Activated naive CD4-positive, alpha-beta T cell treated with anti-CD3 and anti-CD28 coated beads, Interleukin-2, amount 50 U/mL, for 24 hours (primary cell): ENCODE measurements at regions not wholly inside any gene's neighbourhood (a gene's known extent, or its start where the extent isn't known, plus 50 kb on each side); places are given as distances from the start of the nearest gene placed in this dataset.

Experiments
- H3K27ac Mint-ChIP-seq: one replicate; pipeline ENCODE4 v1.8.0; 2021; ENCODE audit warnings: mild to moderate bottlenecking, mixed read lengths
- H3K27me3 Mint-ChIP-seq: one replicate; pipeline ENCODE4 v1.8.0; 2021; ENCODE audit warnings: mixed read lengths
- H3K36me3 Mint-ChIP-seq: one replicate; pipeline ENCODE4 v1.8.0; 2021; ENCODE audit warnings: mixed read lengths
- H3K4me1 Mint-ChIP-seq: one replicate; pipeline ENCODE4 v1.8.0; 2021; ENCODE audit warnings: mixed read lengths
- H3K4me3 Mint-ChIP-seq: one replicate; pipeline ENCODE4 v1.8.0; 2021; ENCODE audit warnings: mild to moderate bottlenecking, mixed read lengths
- H3K9me3 Mint-ChIP-seq: one replicate; pipeline ENCODE4 v1.8.0; 2021; ENCODE audit warnings: mixed read lengths

DNA sequence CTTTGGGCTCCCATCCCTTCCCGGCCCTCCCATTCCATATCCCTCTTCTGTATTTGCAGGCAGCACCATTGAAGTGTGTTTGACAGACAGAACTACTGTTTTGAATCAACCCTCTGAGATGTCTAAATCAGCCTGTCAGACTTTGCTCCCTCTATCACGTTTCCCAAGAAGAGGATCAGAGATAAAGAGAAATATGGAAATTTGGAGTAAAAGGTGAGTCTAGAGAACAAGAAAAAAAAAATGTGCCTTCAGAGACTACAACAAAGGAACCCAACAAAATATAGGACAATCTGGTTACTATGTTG is 133.4 kb upstream of the NCK2 start:
- Mint-ChIP-seq H3K4me3 (no peak overlapping the region), H3K27me3 (no peaks in the 10 kb centered on the region), H3K9me3 (no peaks in the 10 kb centered on the region), H3K4me1 (no peaks in the 10 kb centered on the region), H3K36me3 (no peaks in the 10 kb centered on the region), H3K27ac (no peak overlapping the region)

DNA sequence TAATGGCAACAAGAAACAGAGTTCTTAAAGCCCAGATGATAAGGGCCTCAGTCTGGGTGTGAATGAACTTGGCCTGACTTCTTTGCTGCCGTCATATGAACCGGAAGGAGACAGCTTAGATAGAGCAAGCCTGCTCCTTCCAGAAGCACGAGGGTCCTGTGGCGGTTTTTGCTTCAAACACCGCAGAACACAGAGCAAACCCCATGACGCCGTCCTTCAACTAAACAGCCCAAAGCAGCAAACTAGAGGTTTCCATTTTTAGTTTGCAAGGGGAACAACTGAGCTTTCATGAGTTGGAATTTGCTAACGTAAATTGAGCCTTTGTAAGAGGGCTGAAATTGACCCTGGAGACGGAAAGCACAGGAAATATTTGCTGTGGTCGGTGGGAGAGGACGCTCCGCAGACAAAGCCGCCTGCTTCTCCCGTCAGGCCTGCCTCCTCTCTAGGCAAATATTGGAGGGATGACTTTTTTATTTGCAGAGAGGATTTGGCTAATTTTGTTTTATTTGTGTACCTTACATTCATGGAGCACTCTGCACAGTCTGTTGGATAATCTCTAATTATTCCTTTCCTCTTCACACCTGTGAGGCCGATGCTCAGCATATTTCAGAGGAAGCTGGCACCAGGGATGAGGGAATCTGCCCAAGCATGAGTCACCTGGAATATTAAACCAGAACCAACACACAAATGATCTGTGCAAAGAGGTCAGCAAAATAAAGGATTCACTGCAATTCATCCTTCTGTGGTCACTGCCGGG is 134.0 kb upstream of the NCK2 start:
- Mint-ChIP-seq H3K27ac (no peak overlapping the region), H3K9me3 (no peaks in the 10 kb centered on the region), H3K36me3 (no peaks in the 10 kb centered on the region), H3K4me1 (no peaks in the 10 kb centered on the region), H3K27me3 (no peaks in the 10 kb centered on the region), H3K4me3 (no peak overlapping the region)

DNA sequence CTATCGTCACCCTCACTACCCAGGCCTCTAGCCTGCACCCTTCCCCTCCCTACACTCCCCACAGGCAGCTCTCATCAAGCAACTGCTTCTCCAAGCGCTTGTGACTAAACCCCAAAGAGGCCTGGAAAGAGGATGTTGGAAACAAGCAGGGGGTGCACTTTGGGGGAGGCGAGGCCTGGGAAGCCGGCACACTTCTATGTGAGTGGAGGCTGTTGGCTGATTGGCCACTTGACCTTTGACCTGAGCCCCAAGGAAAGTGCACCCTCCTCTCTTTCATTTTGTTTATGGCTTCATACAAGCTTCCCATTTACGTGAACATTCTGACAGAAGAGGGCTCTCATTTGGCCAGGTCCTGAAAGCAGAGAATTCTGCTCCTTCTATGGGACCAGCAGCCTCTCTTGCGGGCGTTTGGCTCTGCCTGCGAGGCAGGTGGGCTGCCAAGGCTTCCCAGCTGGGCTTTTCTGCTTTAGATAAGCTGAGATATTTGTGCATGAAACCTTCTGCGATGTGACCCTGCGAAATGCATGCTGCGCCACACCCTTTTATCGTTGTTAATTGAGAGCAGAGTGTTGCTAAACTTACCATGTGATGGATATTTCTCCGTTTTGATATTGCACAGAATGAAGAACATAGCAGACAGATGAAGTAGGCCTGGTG is 134.8 kb upstream of the NCK2 start:
- Mint-ChIP-seq H3K27me3 (no peaks in the 10 kb centered on the region), H3K4me1 (no peaks in the 10 kb centered on the region), H3K36me3 (no peaks in the 10 kb centered on the region), H3K4me3 (no peak overlapping the region), H3K27ac (no peak overlapping the region), H3K9me3 (no peaks in the 10 kb centered on the region)

DNA sequence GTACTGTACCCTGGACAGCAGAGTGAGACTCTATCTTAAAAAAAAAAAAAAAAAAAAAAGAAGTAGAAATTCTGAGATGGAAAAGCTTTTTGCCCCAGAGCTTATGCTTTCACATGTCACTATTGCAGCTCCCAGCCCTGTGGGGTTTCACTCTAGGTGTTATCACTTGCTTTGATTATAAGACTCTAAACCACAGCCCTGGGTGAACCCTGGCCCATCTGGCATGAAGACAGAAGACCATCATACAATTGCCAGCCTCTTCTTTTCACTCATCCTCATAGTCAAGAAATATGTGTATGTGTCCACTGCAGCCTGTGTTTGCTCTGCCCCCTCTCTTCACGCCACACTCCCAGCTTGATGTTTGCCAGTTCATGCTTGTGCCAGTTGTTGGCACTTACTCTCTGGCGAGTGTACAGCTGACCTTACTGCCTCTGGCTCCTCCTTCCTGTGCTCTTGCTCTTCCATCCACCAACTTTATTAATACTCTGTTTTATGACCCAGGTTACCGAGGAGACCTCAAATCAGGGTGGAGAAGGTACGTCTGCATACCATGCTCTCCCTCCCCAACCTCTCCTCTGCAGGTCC is 136.7 kb upstream of the NCK2 start:
- Mint-ChIP-seq H3K36me3 (no peaks in the 10 kb centered on the region), H3K4me3 (no peak overlapping the region), H3K9me3 (no peaks in the 10 kb centered on the region), H3K27me3 (no peaks in the 10 kb centered on the region), H3K27ac (no peak overlapping the region), H3K4me1 (no peaks in the 10 kb centered on the region)

DNA sequence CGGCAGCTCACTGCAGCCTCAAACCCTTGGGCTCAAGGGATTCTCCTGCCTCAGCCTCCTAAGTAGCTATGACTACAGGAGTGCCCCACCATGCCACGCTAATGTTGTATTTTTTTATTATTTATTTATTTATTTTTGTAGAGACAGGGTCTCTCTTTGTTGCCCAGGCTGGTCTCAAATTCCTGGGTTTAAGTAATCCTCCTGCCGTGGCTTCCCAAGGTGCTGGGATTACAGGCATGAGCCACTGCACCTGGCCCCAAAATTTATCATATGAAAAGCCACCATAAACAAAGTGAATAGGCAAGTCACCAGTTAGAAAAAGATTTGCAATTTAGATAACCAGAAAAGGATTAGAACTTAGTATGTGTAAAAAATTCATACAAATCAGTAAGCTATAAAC is 138.6 kb upstream of the NCK2 start:
- H3K9me3 Mint-ChIP-seq, result no peaks in the 10 kb centered on the region
- H3K27me3 Mint-ChIP-seq, result no peaks in the 10 kb centered on the region
- H3K36me3 Mint-ChIP-seq, result no peaks in the 10 kb centered on the region
- no peaks in the 10 kb centered on the region for H3K4me1 Mint-ChIP-seq
- H3K4me3 Mint-ChIP-seq, result no peak overlapping the region
- no peak overlapping the region for H3K27ac Mint-ChIP-seq

DNA sequence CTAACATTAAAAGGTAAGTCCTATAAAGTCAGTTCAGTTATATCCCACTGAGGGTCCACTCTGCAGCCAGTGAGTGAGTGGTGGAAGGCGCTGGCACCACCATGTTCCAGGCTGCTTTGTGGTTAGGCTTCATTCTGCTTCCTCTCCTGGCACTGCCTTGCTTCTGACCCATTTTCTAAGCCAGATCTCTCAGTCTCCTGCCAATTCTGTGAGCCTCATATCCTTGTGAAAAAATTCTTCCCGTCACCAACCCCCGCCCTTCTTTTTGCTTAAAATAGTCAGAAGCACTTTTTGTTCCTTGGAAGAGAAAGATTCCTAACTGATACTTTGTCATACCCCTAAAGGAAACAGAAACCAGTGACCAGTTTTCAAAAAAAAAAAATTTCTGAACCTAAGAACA is 139.8 kb upstream of the NCK2 start:
- no peak overlapping the region for H3K27ac Mint-ChIP-seq
- no peaks in the 10 kb centered on the region for H3K9me3 Mint-ChIP-seq
- no peak overlapping the region for H3K4me3 Mint-ChIP-seq
- no peaks in the 10 kb centered on the region for H3K36me3 Mint-ChIP-seq
- no peaks in the 10 kb centered on the region for H3K27me3 Mint-ChIP-seq
- no peaks in the 10 kb centered on the region for H3K4me1 Mint-ChIP-seq

DNA sequence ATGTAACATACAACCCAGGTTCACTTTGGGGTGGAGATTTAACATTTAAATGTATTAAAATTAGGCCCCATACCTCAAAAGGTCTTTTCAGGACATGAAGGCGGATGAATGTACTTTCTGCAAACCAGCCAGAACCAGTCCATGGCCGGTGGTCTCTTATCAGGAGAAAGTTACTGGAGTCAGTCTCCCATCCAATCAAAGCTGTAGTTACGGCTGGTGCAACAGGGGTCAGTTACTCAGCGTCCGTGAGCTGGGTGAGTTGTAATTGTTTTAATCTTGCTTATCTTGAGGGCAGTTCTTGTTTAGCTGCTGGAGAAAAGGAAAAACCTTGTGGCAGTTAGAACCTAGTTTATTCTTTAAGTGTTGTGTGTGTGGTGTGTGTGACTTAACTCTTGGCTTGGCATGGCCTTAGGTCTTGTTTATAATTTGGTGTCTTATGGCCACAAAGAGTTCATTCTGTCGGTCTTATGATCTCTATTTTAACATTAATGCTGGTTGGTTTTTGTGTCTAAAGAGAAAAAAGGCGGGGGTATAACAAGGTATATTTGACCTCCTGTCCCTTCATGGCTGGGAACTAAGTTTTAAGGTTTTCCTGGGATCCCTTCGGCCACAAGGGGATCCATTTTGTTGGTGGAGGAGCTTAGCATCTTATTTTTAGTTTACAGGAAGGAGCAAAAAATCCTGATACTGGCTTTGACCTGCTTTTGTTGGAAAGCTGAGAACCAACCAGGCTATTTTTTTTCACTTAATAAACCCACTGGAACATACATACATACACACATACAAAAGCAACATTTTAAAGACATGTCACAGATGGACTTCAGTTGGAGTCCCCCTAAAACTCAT is 143.5 kb upstream of the NCK2 start:
- Mint-ChIP-seq H3K27ac (no peak overlapping the region), H3K36me3 (no peaks in the 10 kb centered on the region), H3K27me3 (no peaks in the 10 kb centered on the region), H3K4me3 (no peak overlapping the region), H3K9me3 (no peaks in the 10 kb centered on the region), H3K4me1 (no peaks in the 10 kb centered on the region)

DNA sequence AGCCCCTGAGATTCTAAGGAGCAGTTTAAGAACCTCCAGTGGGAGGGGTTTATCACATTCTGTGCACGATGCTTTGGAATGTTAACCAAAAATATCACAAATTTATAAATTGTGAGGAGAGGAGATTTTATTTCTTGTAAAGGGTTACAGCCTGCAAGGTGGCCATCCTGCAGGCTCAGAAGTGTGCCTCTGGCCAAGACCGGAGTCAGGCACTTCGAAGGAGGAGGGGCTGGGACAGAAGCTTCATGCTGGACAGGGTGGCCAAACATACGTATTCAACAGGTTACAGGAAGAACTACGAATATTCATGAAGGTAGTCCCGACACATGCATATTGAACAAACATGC is 144.1 kb upstream of the NCK2 start:
- Mint-ChIP-seq H3K36me3 (no peaks in the 10 kb centered on the region), H3K4me1 (peaks cover 4% of the 10 kb centered on the region), H3K4me3 (no peak overlapping the region), H3K27me3 (no peaks in the 10 kb centered on the region), H3K27ac (no peak overlapping the region), H3K9me3 (no peaks in the 10 kb centered on the region)

DNA sequence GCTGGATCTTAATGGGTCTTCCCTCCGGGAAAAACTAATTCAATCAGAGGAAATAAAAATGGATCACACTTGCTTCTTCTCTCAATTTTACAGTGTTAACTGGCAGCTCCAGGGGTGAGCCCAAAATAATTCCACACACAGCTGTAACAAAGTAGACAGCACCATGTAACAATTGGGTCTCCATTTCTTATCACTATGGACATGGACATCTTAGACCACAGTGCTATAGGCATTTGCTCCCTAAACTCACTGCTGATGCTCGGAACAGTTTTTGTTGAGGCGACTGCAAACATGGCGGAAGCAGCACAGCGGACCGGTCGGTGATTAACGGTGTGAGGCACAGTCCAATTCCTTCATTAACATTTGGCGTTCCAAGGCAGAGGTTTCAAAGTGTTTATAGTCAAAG is 144.7 kb upstream of the NCK2 start:
- no peak overlapping the region for H3K27ac Mint-ChIP-seq
- H3K36me3 Mint-ChIP-seq, result no peaks in the 10 kb centered on the region
- no peaks in the 10 kb centered on the region for H3K9me3 Mint-ChIP-seq
- H3K27me3 Mint-ChIP-seq, result no peaks in the 10 kb centered on the region
- peaks cover 4% of the 10 kb centered on the region for H3K4me1 Mint-ChIP-seq
- H3K4me3 Mint-ChIP-seq, result no peak overlapping the region

DNA sequence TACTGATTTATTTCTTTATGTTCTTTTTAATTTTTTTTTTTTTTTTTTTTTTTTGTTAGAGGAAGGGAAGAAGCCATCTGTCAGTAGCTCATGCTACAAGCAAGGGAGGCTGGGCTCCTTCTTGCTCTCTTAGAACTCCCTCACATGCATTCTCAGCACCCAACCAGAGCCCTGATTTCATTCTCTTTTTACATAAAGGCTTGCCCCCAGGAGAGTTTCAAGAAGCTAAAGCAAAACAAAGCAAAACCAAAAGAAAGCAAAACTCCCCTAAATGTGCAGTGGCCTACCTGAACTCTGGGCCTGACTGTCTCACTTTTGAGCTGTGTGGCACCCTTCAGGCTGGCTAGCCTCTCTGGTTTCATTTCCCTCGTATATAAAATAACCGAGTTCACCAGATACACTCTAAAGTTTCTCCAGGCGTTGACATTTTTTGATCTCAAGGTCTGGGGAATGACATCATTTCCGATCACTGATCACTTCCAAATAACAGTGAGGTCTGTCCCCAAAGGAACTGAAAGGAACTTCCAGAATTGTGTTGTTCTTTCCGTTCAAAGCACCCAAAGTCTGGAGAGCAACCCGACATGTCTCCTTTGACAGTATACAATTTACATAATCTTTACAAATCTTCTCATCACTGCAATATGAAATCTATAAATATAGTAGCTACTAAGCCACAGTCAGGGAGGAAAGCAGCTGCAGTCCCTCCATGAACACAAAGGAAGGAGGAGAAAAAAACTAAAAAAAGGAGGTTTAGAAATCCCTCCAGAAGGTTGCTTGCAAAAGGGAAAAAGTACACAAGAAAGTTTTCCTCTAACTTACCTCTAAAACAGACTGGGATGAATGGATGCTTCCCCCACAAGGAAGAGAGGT is 145.6 kb upstream of the NCK2 start:
- Mint-ChIP-seq H3K9me3 (no peaks in the 10 kb centered on the region), H3K27ac (no peak overlapping the region), H3K27me3 (no peaks in the 10 kb centered on the region), H3K36me3 (no peaks in the 10 kb centered on the region), H3K4me1 (peaks cover 4% of the 10 kb centered on the region), H3K4me3 (no peak overlapping the region)

DNA sequence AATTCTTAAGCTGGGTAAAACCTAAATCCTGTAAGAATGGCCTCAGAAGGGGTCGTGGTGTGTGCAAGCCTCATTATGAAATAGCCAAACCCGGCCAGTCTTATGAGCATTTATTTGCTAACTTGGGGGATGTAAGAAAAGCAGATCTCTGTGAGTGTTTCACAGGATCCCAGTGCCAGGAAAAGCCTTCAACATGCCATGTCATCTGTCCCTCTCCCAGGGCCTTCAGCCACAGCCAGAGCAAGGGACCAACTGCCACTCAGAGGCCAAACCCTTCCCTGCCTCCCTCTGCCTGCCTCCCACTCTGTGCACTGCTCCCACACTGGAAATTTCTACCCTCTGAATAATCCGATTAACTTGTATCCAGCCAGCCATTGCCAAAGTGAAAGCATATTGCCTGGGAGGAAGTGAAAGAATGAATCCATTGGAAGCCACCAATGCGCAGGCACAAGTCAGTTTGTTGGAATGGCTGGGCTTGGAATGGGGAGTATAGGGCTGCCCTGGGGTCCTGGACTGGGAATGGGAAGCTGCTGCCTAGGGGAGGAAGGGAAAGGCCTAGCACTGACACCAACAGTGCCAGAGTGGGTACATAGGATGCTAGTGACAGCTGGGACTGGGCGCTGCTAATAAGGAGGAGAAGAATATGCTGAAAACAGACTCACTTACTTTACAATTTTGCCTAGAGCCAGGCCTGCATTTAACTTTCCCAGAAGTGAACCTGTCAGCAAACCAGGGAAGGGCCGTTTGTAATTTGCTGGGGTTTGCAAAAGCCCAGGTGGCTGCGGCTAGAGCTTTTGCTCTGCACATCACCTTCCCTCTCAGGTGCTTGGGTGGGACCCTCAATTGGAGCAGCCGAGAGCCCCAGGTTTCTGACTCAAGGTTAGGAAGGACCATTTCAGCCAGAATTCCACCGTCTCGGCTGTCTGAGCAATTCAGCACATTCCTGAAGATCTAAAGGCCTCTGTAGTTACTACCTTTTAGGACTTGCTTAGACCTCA is 146.6 kb upstream of the NCK2 start:
- Mint-ChIP-seq H3K9me3 (no peaks in the 10 kb centered on the region), H3K27me3 (no peaks in the 10 kb centered on the region), H3K36me3 (no peaks in the 10 kb centered on the region), H3K4me3 (no peak overlapping the region), H3K4me1 (peaks cover 4% of the 10 kb centered on the region), H3K27ac (no peak overlapping the region)

DNA sequence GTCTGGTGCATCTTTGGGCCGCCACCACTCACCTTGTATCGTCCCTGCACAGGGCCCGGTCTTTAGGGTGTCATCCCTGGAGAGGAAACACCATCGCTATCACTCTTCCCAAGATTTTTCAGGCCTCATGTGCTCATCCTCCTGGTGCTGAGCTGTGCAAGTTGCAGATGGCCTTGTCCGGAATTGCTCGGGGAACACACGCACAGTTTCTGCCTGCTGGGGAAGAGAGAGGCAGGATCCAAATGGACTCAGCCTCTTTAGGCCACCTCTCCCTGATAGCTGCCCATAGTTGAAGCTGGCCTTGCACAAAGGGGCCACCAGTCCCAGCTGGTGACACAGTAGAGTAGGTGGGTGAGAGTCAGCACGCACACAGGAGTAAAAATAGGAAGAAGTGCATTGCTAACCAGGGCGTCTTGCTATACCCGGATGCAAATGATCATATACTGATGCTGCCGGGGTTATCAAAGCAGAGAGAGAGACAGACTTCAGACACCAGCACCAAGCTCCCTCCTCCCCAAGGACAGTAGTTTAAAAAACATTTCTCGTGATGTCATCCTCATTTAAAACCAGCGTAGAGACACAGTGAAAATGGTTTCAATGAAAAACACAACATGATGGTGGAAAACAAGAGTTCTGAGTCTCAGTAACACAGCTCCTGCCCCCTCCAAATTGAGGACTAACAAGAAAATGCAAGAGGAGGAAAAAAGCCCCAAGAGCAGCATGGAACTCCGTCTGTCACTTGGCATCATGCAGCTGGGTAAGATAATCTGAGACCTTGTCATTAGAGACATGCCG is 147.5 kb upstream of the NCK2 start:
- H3K9me3 Mint-ChIP-seq, result no peaks in the 10 kb centered on the region
- no peak overlapping the region for H3K4me3 Mint-ChIP-seq
- H3K36me3 Mint-ChIP-seq, result no peaks in the 10 kb centered on the region
- H3K27me3 Mint-ChIP-seq, result no peaks in the 10 kb centered on the region
- H3K27ac Mint-ChIP-seq, result no peak overlapping the region
- peaks cover 4% of the 10 kb centered on the region for H3K4me1 Mint-ChIP-seq

DNA sequence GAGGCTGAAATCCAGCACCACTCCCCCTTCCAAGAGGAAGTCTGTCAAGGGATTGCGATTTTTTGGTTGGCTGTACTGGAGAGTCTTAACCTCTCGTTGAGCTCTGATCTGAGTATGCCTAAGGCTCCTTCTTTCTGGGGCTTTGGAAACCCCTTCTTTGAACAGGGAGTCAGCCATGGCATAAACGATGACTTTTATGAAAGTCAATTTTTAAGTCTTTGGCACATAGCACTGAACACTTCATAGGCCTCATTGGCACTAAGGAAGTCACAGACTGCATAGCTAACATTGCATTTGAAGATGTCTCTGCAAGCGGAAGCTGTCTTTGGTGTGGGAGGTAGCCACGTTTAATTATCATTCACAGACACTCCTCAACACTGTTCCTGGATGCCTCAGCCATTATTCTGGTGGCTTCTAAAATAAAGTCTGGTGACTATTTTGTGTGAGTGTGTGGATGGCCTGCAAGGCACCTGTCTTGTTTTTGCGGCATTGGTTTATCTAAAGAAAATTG is 148.2 kb upstream of the NCK2 start:
- peaks cover 4% of the 10 kb centered on the region for H3K4me1 Mint-ChIP-seq
- no peaks in the 10 kb centered on the region for H3K27me3 Mint-ChIP-seq
- H3K9me3 Mint-ChIP-seq, result no peaks in the 10 kb centered on the region
- no peak overlapping the region for H3K27ac Mint-ChIP-seq
- H3K4me3 Mint-ChIP-seq, result no peak overlapping the region
- H3K36me3 Mint-ChIP-seq, result no peaks in the 10 kb centered on the region

DNA sequence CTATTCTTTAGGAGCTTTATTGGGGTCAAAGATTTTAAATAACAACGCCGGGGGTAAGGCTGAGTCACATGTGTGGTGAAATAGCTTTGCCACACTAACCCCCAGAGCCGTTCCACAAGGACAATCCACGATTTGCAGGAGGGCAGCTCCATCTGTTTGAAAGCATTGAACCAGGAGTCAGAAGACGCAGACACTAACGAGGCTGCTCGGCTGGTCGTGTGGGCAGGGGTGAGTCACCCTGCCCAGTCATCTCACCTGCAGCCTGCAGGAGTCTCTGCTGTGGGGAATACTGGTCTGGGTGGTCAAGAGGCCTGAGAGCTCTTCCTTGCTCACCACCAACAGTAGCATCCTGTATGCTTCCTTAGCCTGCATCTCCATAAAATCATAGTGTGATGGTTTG is 149.2 kb upstream of the NCK2 start:
- no peaks in the 10 kb centered on the region for H3K36me3 Mint-ChIP-seq
- peaks cover 4% of the 10 kb centered on the region for H3K4me1 Mint-ChIP-seq
- no peaks in the 10 kb centered on the region for H3K9me3 Mint-ChIP-seq
- no peak overlapping the region for H3K4me3 Mint-ChIP-seq
- no peaks in the 10 kb centered on the region for H3K27me3 Mint-ChIP-seq
- no peak overlapping the region for H3K27ac Mint-ChIP-seq
